Urothelium cell line (cell line): ENCODE measurements at regions not wholly inside any gene's neighbourhood (a gene's known extent, or its start where the extent isn't known, plus 50 kb on each side); places are given as distances from the start of the nearest gene placed in this dataset.

Experiments
- DNase-seq: peaks from one replicate; pipeline ENCODE4 v3.0.0; 2011; ENCODE audit warnings: low spot score, mixed read lengths
- FAIRE-seq: peaks from 2 replicates; lab custom pipeline; 2011; peaks lifted over from hg19 to GRCh38; lab: Jason Lieb, UNC

DNA sequence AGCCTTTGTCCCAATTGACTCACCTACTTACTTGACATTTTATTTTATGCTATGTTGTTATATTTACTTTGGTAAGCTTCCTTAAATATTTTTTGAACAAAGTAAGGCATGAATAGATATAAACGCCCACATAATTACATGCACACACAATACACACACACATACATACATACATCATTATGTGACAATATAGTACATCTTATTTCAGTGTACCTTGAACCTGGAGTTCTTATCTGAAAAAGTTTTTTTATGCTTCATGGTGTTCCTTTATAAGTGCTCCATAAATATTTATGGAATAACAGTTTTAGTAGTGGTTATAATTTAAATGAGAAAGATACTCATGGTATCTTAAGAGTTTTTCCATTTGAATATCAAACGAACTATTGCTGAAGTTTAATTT is 102.8 kb upstream of the MTPN start:
- no peak for DNase-seq
- FAIRE-seq: no peak

DNA sequence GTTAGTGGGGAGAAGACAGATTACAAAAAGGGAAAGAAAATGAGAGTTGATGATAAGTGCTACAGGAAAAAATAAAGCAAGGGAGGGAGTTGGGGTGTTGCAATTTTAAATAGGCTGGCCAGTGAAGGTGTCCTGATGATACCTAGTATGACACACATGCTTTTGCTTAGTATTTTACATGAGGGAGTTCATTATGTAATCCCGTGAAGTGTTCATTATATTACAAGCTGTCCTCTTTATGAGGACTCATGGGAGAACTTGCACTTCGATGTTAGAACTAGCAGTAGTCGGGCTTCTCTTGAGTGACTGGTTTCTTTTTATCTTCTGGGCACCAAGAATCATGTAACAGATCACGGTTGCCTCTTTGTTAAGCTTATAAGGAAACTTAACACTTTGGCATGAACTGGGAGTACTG is 102.3 kb upstream of the MTPN start:
- FAIRE-seq (no peak), DNase-seq (no peak)

- FAIRE-seq: no peak
- DNase-seq: no peak
Observed at GRCh38 chr7:136079066-136079465, 101.9 kb upstream of the MTPN start.

DNA sequence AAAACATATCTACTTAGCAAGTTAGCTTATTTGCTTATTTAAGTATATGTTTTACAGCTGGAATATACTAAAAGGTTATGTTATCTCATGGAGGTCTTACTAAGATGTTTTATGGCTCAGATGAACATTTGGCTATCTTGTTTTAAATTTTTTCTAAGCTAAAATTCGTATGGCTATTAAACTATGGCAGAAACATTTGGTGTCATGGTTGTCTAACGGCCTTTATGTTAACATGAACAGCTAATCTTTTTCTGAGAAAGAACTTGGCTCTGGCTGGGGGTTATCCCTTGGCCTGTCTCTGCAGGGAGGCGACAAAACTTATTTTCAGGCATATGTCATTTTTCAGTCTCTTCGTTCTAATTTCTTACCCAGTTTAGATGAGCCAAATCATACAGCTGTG is 101.5 kb upstream of the MTPN start:
- no peak for FAIRE-seq
- DNase-seq: no peak

DNA sequence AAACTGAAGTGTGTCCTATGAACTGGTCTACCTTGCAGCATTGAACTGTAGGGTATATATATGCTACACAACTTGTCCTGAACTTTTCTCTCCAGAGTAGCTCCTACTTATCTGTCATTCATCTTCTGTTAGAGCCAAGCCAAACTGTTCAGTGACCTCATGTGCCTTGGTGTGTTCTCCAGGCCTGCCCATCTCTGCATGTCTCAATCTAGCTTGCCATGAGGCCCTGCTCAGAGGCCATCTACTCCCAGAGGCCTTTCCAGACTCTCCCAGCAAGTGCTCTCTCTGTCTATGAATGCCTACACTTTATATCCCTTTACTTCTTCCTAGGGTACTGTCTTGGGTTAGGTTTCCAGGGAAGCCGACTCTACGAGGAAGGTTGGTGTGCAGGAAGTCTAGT is 99.8 kb upstream of the MTPN start:
- no peak for DNase-seq
- FAIRE-seq: no peak

- no peak for DNase-seq
- no peak for FAIRE-seq
Observed at GRCh38 chr7:136074843-136075242, 97.7 kb upstream of the MTPN start.

DNA sequence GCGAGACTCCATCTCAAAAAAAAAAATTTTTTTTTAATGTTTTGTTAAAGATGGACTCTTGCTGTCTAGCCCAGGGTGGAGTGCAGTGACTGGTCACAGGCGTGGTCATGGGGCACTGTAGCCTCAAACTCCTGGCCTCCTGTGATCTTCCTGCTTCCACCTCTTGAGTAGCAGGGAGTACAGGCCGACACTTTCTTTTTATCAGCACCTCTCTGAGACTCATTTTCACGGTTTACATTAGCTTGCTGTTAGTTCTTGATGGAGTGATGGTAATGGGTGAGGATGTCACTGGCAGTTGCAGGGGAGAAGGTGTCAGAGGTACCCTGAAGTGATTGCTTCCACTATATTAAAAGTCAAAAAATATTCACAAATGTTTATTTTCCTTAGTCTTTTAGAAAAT is 95.3 kb upstream of the MTPN start:
- no peak for DNase-seq
- FAIRE-seq: no peak

- no peak for FAIRE-seq
- DNase-seq: no peak
Observed at GRCh38 chr7:136070736-136071505, 93.8 kb upstream of the MTPN start.

DNA sequence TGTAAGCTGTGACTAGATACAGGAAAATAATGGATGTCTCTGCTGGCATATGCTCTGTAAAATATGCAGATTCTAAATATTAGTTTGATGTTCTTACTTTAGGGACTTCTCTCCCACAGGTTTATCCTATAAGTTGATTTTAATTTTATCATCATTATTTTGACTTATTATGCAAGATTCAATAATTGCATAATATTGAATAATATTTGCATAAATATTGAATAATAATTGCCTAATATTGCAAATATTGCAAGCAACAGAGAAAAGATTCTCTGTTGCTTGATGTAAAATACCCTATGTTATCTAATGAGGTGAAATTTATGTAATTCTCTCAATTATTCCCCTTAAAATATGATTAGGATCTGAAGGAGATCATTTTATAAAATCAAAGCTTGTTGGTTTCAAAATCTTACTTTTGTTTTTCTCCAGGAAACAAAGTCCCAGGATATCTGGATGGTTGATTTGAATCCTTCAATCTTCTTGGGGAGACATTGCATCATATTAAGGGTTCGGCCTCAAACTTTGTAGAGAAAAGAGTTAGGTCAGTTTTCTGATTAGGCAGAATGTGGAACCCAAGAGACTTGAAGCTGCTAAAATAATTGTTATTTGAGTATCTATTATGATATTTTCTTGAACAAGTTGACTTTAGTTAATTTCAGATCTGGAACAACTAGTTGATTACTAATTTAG is 92.8 kb upstream of the MTPN start:
- FAIRE-seq: no peak

GRCh38 chr7:136067277-136067676 is 90.1 kb upstream of the MTPN start:
- FAIRE-seq (no peak), DNase-seq (no peak)

More for the DNA sequence above, 92.8 kb upstream of the MTPN start:
- DNase-seq: no peak

- FAIRE-seq: no peak
- no peak for DNase-seq
Observed at GRCh38 chr7:136066304-136067143, 89.4 kb upstream of the MTPN start.

DNA sequence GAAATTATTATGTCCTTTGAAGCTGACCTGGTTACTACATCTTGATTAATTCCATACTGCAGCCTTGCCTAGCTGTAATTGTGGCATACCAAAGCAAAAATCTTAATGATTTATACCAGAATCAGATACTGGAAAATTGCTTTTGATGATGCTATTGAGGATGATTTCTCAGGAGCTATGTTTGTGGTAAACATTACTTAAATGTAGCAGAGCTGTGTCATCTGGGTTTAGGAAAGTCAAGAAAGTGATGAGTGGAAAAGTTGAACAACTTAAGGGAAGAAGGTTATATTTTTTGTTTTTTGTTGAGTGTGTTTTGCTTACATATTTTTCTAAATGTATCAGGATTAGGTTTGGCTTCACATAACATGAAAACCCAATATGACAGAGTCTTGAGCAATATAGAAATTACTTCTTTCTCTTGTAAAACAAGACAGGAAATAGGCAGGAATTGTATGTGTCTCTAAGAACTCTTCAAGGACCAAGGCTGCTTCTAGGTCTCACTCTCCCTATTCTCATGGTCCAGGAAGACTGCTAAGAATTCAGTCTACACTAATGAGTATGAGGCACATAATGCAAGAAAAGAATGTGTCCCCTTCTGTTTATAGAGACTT is 87.6 kb upstream of the MTPN start:
- DNase-seq (no peak), FAIRE-seq (no peak)

GRCh38 chr7:136064081-136064480 is 86.9 kb upstream of the MTPN start:
- no peak for FAIRE-seq
- no peak for DNase-seq

DNA sequence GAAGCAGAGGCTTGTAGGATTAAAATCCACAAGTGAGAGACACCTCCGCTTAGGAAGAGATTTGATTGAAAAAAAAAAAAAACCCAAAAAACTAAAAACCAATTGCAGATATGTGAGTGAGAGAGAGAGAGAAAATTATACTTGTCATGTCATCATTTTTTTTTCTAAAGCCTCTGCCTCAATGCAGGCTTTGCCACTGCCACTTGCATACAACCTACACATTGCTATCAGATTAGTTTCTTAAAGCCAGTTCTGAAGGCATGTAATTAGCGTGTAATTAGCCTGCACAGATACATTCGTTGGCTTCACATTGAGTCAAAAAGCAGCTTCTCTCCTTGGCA is 86.1 kb upstream of the MTPN start:
- DNase-seq: no peak
- no peak for FAIRE-seq

DNA sequence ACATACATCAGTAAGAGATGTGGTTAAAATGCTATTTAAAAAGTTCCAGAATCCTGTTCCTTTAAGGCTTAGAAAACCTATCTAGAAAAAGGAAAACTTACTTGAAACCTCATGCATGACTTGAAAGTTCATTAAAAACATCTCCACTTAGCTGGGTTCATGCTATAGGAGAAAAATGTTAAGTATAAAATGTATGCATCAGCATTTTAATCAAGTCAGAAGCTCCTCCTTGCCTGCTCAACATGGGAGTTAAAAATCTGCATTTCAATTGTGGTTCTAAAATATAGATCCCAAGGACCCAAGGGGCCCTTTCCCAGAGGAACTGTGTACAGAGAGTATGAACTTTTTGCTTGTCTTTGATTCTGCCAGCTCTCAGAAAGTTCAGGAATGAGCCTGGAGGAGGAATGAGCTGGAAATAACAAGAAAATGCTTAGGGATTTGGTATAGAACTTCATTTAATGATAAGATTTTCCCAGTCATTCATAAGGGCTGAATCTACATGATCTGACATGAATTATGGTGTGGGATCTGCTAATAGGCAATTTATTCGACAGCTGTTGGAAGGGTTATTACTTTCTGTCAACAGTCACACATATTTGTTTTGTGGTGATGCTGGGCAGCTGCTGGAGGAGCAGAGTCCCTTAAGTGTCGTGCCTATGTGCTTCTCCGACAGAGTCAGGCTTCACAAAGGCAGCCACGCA is 85.6 kb upstream of the MTPN start:
- FAIRE-seq (no peak), DNase-seq (no peak)

- FAIRE-seq: no peak
- DNase-seq: no peak
Observed at GRCh38 chr7:136061433-136061832, 84.3 kb upstream of the MTPN start.

DNA sequence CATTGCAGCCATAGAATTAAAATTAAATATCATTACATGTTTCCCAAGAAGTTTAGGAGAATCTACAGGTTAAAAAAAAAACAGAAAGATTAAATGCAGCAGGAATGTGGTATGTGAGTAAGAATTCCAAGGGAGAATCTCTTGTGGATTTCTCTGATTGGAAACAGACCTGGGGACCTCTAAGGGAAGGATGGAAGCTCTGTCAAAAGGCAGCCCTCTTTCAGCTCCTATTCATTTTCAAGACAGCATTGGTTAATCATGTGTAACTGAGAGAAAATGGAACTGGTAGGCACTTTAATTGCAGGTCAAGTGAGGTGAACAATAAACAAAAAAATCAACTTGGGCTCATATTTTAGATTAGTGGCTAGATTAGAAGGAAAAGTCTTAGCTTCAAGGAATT is 81.4 kb upstream of the MTPN start:
- FAIRE-seq (no peak), DNase-seq (no peak)

DNA sequence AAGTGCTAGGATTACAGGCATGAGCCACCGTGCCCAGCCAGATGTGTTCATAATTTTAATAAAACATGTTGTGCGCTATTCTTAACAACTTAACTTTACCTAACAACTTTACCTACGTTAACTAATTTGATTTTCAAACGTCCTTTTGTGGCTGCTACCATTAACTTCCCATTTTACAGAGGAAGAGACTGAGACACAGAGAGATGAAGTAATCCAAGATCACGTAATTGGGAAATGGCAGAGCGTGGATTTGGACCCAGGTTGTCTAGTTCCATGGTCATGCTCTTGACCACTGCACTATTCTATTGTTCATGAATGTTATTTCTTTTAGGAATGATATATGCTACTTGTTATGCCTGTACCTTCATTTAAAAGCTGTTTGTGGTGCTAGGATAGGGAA is 80.3 kb upstream of the MTPN start:
- FAIRE-seq (no peak), DNase-seq (no peak)

DNA sequence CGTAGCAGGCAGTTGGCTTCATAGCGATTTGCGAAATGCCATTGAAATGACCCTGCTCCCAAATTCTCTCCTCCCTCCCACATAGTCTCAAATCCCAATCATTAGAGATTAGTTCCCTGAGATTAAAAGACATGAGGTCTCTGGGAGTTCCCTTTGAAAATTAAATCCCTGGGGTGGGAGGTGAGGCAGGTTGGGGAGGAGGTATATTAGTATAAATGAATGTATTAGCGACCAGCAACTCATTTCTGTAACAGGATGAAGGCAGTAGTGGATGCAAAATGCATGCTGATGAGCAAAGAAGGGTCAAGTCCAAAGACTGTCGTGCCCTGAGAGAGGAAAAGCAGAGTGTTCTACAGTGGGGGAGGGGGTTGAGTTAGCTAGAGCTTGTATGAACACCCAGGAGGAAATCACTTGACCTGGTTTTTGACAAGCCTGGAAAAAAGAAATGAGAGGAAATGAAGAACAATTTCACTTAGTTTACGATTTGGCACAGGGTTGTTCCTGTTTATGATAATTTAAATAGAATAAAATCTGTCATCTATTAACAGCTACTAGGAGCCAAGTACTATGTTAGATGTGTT is 79.6 kb upstream of the MTPN start:
- no peak for DNase-seq
- FAIRE-seq: no peak

DNA sequence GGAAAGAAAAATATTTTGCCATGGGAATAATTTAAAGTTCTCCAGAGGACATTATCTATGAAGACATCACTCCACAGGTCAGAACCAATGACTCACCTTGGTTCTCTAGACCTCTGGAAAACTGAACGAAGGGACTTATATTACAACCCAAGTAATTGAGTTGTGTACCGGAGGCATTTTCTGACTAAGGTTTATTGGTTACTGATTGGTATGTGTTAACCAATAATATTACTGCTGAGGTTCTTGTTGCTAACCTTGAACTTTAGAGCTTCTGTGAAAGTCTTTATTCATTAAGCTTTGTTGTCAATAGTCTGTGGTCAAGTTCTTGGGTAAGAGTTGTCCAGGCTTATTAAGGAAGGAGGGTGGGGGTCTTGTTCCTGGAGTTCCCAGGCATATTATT is 78.1 kb upstream of the MTPN start:
- no peak for DNase-seq
- no peak for FAIRE-seq
